ENCODE measurements at regions not wholly inside any gene's neighbourhood (a gene's known extent, or its start where the extent isn't known, plus 50 kb on each side); places are given as distances from the start of the nearest gene placed in this dataset.

DNA sequence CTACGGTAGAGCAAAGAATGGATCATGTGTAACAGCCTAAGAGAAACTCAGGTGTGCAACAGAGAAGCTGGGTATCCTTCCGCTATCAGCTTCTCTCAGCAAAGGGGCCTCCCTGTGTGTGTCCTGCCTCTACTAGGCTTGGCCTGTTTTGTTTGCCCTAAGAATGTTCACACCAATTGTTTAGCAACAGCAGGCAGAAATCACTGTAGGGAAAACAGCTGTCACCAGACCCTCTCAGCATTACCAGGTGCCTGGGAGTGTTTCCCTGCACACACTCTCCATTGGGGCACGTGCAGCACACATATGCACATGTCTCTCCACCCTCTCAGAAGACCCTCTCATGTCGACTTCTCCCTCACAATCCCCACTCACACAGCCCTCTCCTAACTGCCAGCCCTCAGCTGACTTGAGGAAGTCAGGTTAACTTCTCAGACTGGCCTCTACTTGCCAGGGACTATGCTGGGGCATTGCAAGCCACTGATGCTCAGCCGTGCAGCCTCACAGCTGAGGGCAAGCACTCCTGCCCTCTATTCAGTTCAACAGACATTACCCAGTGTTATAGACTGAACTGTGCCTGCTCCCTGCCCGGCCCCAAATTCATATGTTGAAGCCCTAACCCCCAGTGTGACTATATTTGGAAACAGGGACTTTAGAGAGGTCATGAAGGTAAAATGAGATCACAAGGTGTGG, 97.6 kb downstream of the TRIM29 start:
- H3K4me2 ChIP-seq (ENCODE audit: low read depth, low read length): no peak overlapping the region
- WGBS, 2 experiments (ENCODE audit: extremely low coverage in 2 of 2, insufficient read length in 1 of 2): no CpG with 5 or more reads among the region's 6 CpGs
- in situ Hi-C loops (cut with MboI; ENCODE audit: low sequenced_read_pairs): no loop called here
- no peaks in the 10 kb centered on the region for H3K4me1 ChIP-seq (ENCODE audit: control insufficient read depth, insufficient read depth, low read length)
- H3K9me3 ChIP-seq (ENCODE audit: control insufficient read depth, insufficient read depth, low read length): no peaks in the 10 kb centered on the region
- no peak overlapping the region for H2BK5ac ChIP-seq (ENCODE audit: low read depth, low read length, poor library complexity, severe bottlenecking)
- H3K23ac ChIP-seq (ENCODE audit: low read depth, low read length): no peak overlapping the region
- dilution Hi-C loops (cut with HindIII; ENCODE audit: low sequenced_read_pairs, unreplicated experiment): no loop called here
- H3K27ac ChIP-seq (ENCODE audit: insufficient read depth, low read length): no peak overlapping the region
- no peak overlapping the region for H3K18ac ChIP-seq (ENCODE audit: low read depth, low read length)
- peaks cover 2% of the 10 kb centered on the region; the same call in 1 of the 2 replicates for H3K27me3 ChIP-seq (ENCODE audit: control insufficient read depth, insufficient read depth, low read length)
- intact Hi-C loops (cut with micrococcal nuclease): no loop called here
- H3K4me3 ChIP-seq (ENCODE audit: insufficient read depth, low read depth, low read length): no peak overlapping the region
- ChIA-PET POLR2A (ENCODE audit: unreplicated experiment) (no interaction called here), CTCF (no interaction called here)
- no peak overlapping the region for H4K91ac ChIP-seq (ENCODE audit: insufficient read depth, low read depth, low read length)
- no peak for TF ChIP-seq MXI1 (IDR thresholded peaks at IDR 0.05; ENCODE audit: borderline replicate concordance, low read depth, low read length)
- no peak for TF ChIP-seq RFX5 (IDR thresholded peaks at IDR 0.05; ENCODE audit: low read depth, low read length)
- TF ChIP-seq CEBPB (IDR thresholded peaks at IDR 0.05; ENCODE audit: low read depth, low read length): no peak
- TF ChIP-seq FOS (IDR thresholded peaks at IDR 0.05; ENCODE audit: low read depth, low read length): no peak
- TF ChIP-seq, protein P1, sequence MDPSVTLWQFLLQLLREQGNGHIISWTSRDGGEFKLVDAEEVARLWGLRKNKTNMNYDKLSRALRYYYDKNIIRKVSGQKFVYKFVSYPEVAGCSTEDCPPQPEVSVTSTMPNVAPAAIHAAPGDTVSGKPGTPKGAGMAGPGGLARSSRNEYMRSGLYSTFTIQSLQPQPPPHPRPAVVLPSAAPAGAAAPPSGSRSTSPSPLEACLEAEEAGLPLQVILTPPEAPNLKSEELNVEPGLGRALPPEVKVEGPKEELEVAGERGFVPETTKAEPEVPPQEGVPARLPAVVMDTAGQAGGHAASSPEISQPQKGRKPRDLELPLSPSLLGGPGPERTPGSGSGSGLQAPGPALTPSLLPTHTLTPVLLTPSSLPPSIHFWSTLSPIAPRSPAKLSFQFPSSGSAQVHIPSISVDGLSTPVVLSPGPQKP (IDR thresholded peaks at IDR 0.05; ENCODE audit: borderline replicate concordance, low read depth, low read length): no peak
- no peak for TF ChIP-seq NFE2L2 (IDR thresholded peaks at IDR 0.05; ENCODE audit: low read depth, low read length)
- TF ChIP-seq RAD21 (IDR thresholded peaks at IDR 0.05; ENCODE audit: low read length): no peak
- TF ChIP-seq, protein P2, sequence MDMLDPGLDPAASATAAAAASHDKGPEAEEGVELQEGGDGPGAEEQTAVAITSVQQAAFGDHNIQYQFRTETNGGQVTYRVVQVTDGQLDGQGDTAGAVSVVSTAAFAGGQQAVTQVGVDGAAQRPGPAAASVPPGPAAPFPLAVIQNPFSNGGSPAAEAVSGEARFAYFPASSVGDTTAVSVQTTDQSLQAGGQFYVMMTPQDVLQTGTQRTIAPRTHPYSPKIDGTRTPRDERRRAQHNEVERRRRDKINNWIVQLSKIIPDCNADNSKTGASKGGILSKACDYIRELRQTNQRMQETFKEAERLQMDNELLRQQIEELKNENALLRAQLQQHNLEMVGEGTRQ (IDR thresholded peaks at IDR 0.05; ENCODE audit: low read depth, low read length): no peak
- TF ChIP-seq MAZ (IDR thresholded peaks at IDR 0.05; ENCODE audit: borderline replicate concordance, low read depth, low read length): no peak
- TF ChIP-seq, protein P3, sequence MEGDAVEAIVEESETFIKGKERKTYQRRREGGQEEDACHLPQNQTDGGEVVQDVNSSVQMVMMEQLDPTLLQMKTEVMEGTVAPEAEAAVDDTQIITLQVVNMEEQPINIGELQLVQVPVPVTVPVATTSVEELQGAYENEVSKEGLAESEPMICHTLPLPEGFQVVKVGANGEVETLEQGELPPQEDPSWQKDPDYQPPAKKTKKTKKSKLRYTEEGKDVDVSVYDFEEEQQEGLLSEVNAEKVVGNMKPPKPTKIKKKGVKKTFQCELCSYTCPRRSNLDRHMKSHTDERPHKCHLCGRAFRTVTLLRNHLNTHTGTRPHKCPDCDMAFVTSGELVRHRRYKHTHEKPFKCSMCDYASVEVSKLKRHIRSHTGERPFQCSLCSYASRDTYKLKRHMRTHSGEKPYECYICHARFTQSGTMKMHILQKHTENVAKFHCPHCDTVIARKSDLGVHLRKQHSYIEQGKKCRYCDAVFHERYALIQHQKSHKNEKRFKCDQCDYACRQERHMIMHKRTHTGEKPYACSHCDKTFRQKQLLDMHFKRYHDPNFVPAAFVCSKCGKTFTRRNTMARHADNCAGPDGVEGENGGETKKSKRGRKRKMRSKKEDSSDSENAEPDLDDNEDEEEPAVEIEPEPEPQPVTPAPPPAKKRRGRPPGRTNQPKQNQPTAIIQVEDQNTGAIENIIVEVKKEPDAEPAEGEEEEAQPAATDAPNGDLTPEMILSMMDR (conservative IDR thresholded peaks at IDR 0.05; ENCODE audit: low read depth, low read length): no peak
- no peak for TF ChIP-seq MAFK (IDR thresholded peaks at IDR 0.05; ENCODE audit: low read depth, low read length)
- no peak for TF ChIP-seq CHD1 (IDR thresholded peaks at IDR 0.05; ENCODE audit: low read depth, low read length)
- no peak for TF ChIP-seq SMC3 (IDR thresholded peaks at IDR 0.05; ENCODE audit: low read depth, low read length)
- no peak for TF ChIP-seq POLR2A (IDR thresholded peaks at IDR 0.05; ENCODE audit: low read depth, low read length)
- no peak overlapping the region for H2AFZ ChIP-seq (replicated peaks; ENCODE audit: low read length, poor library complexity)
- H3K9me1 ChIP-seq (ENCODE audit: insufficient read depth, low read length): no peaks in the 10 kb centered on the region
- H2BK20ac ChIP-seq (ENCODE audit: low read depth, low read length): no peak overlapping the region
- no peak overlapping the region for H3K4ac ChIP-seq (ENCODE audit: low read depth, low read length)
- DNase-seq: no peak
- no TSS peak for BruUV-seq (replicated peaks)
- ATAC-seq (ENCODE audit: low read depth): no peak
- H4K20me1 ChIP-seq (ENCODE audit: insufficient read depth, low read length): no peaks in the 10 kb centered on the region
- no peak overlapping the region for H2AK5ac ChIP-seq (ENCODE audit: low read depth, low read length)
- no peak overlapping the region for H3K56ac ChIP-seq (ENCODE audit: extremely low read depth, insufficient read depth, low read length)
- H3K79me1 ChIP-seq (ENCODE audit: low read depth in 1 of 2, low read length in 2 of 2): no peaks in the 10 kb centered on the region
- no peak overlapping the region for H4K5ac ChIP-seq (ENCODE audit: low read depth, low read length)
- no peak overlapping the region for H2AK9ac ChIP-seq (replicated peaks; ENCODE audit: low read depth, low read length, poor library complexity)
- no peaks in the 10 kb centered on the region for H3K36me3 ChIP-seq (ENCODE audit: control insufficient read depth, insufficient read depth, low read length)
- H3K9ac ChIP-seq (ENCODE audit: low read depth, low read length): no peak overlapping the region
- no peak overlapping the region for H4K8ac ChIP-seq (ENCODE audit: low read depth in 2 of 2, low read length in 2 of 2)
- H2BK120ac ChIP-seq (ENCODE audit: low read depth, low read length): no peak overlapping the region
- no peak overlapping the region for H3K14ac ChIP-seq (replicated peaks; ENCODE audit: low read depth, low read length)
- no peak overlapping the region for H2BK15ac ChIP-seq (ENCODE audit: low read depth, low read length)

Data from IMR-90 (cell line).